ENCODE measurements at regions not wholly inside any gene's neighbourhood (a gene's known extent, or its start where the extent isn't known, plus 50 kb on each side); places are given as distances from the start of the nearest gene placed in this dataset.

DNA sequence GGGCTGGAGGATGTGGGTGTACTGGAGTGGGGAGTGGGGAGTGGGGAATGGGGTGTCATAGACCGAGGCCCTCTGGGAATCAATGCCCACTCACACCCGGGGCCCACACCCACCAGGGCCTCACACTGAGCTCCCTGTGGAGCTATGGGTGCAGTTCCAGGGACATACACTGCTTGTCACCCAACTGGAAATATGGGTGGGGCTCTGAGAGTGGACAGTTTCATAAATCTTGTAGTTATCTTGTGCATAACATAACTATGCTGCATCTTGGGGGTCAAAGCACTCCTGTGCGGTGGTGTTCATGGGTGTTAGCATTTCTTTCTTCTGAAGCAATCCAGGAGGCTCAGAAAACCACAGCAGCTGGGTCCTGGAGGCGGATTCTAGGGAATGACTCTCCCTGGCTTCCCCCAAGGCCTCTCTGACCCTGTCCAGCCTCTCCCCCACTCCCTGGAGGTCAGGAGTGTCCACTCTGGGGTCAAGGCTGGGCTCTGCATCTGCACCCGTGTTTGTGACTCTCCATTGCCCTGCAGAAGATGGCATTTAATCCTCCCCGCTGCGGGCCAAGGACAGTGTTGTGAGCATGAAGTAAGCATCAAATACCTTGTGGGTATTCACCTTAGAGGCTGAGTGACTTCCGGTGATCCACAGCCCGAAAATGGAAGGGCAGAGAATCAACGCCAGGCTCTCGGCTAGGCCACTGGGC lies 172.5 kb downstream of the CTTN start:
- TF ChIP-seq CTCF (IDR thresholded peaks at IDR 0.05; ENCODE audit: borderline replicate concordance, extremely low read depth, low read length, poor library complexity, severe bottlenecking) (no peak), EZH2 (IDR thresholded peaks at IDR 0.05; ENCODE audit: borderline replicate concordance, low read depth, low read length, severe bottlenecking) (no peak)
